Astrocyte (in vitro differentiated cells and primary cell): ENCODE measurements at regions not wholly inside any gene's neighbourhood (a gene's known extent, or its start where the extent isn't known, plus 50 kb on each side); places are given as distances from the start of the nearest gene placed in this dataset.

Experiments used
- DNase-seq: peaks from one replicate; pipeline ENCODE4 v3.0.0-alpha.2; 2010; ENCODE audit warnings: low read depth
- FAIRE-seq: peaks from 2 replicates; lab custom pipeline; 2011; peaks lifted over from hg19 to GRCh38; lab: Jason Lieb, UNC
- H2AFZ ChIP-seq: 2 replicates; pipeline ENCODE4 v1.6.0; 2012; ENCODE audit warnings: low read depth, low read length, inconsistent platforms
- H3K27ac ChIP-seq: 2 replicates; pipeline ENCODE4 v1.5.1; 2011; ENCODE audit warnings: low read depth, low read length, inconsistent platforms
- H3K27me3 ChIP-seq: 2 replicates; pipeline ENCODE4 v1.6.0; 2011; ENCODE audit warnings: low read length, inconsistent platforms; ENCODE audit not compliant: insufficient read depth
- H3K36me3 ChIP-seq: 2 replicates; pipeline ENCODE4 v1.5.1; 2011; ENCODE audit warnings: low read length, inconsistent platforms; ENCODE audit not compliant: insufficient read depth
- H3K4me1 ChIP-seq: 2 replicates; pipeline ENCODE4 v1.5.1; 2011; ENCODE audit warnings: low read length, inconsistent platforms; ENCODE audit not compliant: insufficient read depth
- H3K4me2 ChIP-seq: 2 replicates; pipeline ENCODE4 v1.6.0; 2012; ENCODE audit warnings: low read length, inconsistent platforms
- H3K4me3 ChIP-seq: 2 replicates; pipeline ENCODE4 v1.5.1; 2011; ENCODE audit warnings: low read depth, mild to moderate bottlenecking, low read length, inconsistent platforms; ENCODE audit not compliant: insufficient read depth
- H3K79me2 ChIP-seq: 2 replicates; pipeline ENCODE4 v1.6.0; 2012; ENCODE audit warnings: mild to moderate bottlenecking, low read length, inconsistent platforms; ENCODE audit not compliant: insufficient read depth
- H3K9ac ChIP-seq: 2 replicates; pipeline ENCODE4 v1.6.0; 2012; ENCODE audit warnings: mild to moderate bottlenecking, low read length, inconsistent platforms
- H3K9me3 ChIP-seq: 2 replicates; pipeline ENCODE4 v1.5.1; 2012; ENCODE audit warnings: low read depth, mild to moderate bottlenecking, low read length, inconsistent platforms; ENCODE audit not compliant: insufficient read depth
- H4K20me1 ChIP-seq: 2 replicates; pipeline ENCODE4 v1.6.0; 2012; ENCODE audit warnings: low read length, inconsistent platforms; ENCODE audit not compliant: insufficient read depth
- H3K27ac Mint-ChIP-seq: one replicate; pipeline ENCODE4 v1.8.0; 2021; ENCODE audit warnings: mild to moderate bottlenecking, mixed read lengths; ENCODE audit not compliant: unreplicated experiment
- H3K27me3 Mint-ChIP-seq: one replicate; pipeline ENCODE4 v1.8.0; 2021; ENCODE audit warnings: low read depth, mixed read lengths; ENCODE audit not compliant: unreplicated experiment
- H3K36me3 Mint-ChIP-seq: one replicate; pipeline ENCODE4 v1.8.0; 2021; ENCODE audit warnings: low read depth, mixed read lengths; ENCODE audit not compliant: unreplicated experiment
- H3K4me1 Mint-ChIP-seq: one replicate; pipeline ENCODE4 v1.8.0; 2021; ENCODE audit warnings: low read depth, mixed read lengths; ENCODE audit not compliant: unreplicated experiment
- H3K4me3 Mint-ChIP-seq: one replicate; pipeline ENCODE4 v1.8.0; 2021; ENCODE audit warnings: mild to moderate bottlenecking, moderate library complexity, mixed read lengths; ENCODE audit not compliant: unreplicated experiment
- H3K9me3 Mint-ChIP-seq: one replicate; pipeline ENCODE4 v1.8.0; 2021; ENCODE audit warnings: mild to moderate bottlenecking, mixed read lengths; ENCODE audit not compliant: unreplicated experiment
- CTCF ChIP-seq: IDR thresholded peaks from 2 replicates; pipeline ENCODE4 v1.5.1; 2011; ENCODE audit warnings: low read depth, mild to moderate bottlenecking, inconsistent platforms, low read length, moderate library complexity; ENCODE audit not compliant: insufficient read depth
- EZH2 ChIP-seq: IDR thresholded peaks from 2 replicates; pipeline ENCODE4 v1.6.1; 2012; ENCODE audit warnings: mild to moderate bottlenecking, low read length, inconsistent platforms; ENCODE audit not compliant: insufficient read depth

GRCh38 chr11:92638678-92639077, 330.8 kb upstream of the MTNR1B start:
- Histone ChIP-seq H3K4me1 (no peaks in the 10 kb centered on the region), H3K27ac (no peak overlapping the region), H4K20me1 (no peaks in the 10 kb centered on the region), H3K27me3 (no peaks in the 10 kb centered on the region), H3K79me2 (no peaks in the 10 kb centered on the region), H3K36me3 (no peaks in the 10 kb centered on the region), H3K4me2 (no peak overlapping the region), H3K4me3 (no peak overlapping the region), H3K9ac (no peak overlapping the region), H2AFZ (no peak overlapping the region), H3K9me3 (no peaks in the 10 kb centered on the region)
- TF ChIP-seq CTCF: no peak
- no peak for TF ChIP-seq EZH2
- no peaks in the 10 kb centered on the region for H3K27me3 Mint-ChIP-seq
- FAIRE-seq (no peak), DNase-seq (no peak)
- no peak overlapping the region for H3K27ac Mint-ChIP-seq
- H3K4me3 Mint-ChIP-seq: no peak overlapping the region
- no peaks in the 10 kb centered on the region for H3K9me3 Mint-ChIP-seq
- peaks cover 2% of the 10 kb centered on the region for H3K36me3 Mint-ChIP-seq
- peaks cover 7% of the 10 kb centered on the region for H3K4me1 Mint-ChIP-seq

GRCh38 chr11:92642177-92642931, 327.1 kb upstream of the MTNR1B start:
- no peaks in the 10 kb centered on the region for H3K79me2 ChIP-seq
- no peak overlapping the region for H3K4me3 Mint-ChIP-seq
- H3K27ac Mint-ChIP-seq: no peak overlapping the region
- peaks cover 5% of the 10 kb centered on the region for H3K4me1 Mint-ChIP-seq
- no peaks in the 10 kb centered on the region for H3K27me3 Mint-ChIP-seq
- TF ChIP-seq CTCF: no peak
- TF ChIP-seq EZH2: no peak
- no peaks in the 10 kb centered on the region for H3K27me3 ChIP-seq
- no peak overlapping the region for H3K4me2 ChIP-seq
- peaks cover 2% of the 10 kb centered on the region for H3K36me3 Mint-ChIP-seq
- DNase-seq: peak; percentile 9
- no peak overlapping the region for H3K27ac ChIP-seq
- H3K4me1 ChIP-seq: no peaks in the 10 kb centered on the region
- H3K4me3 ChIP-seq: no peak overlapping the region
- H3K9me3 Mint-ChIP-seq: no peaks in the 10 kb centered on the region
- peak; percentile 13 for FAIRE-seq
- no peaks in the 10 kb centered on the region for H4K20me1 ChIP-seq
- no peak overlapping the region for H3K9ac ChIP-seq
- H2AFZ ChIP-seq: no peak overlapping the region
- no peaks in the 10 kb centered on the region for H3K9me3 ChIP-seq
- H3K36me3 ChIP-seq: no peaks in the 10 kb centered on the region

- no peak for FAIRE-seq
- H4K20me1 ChIP-seq: no peaks in the 10 kb centered on the region
- Mint-ChIP-seq H3K36me3 (peaks cover 4% of the 10 kb centered on the region), H3K27me3 (no peaks in the 10 kb centered on the region), H3K4me3 (no peak overlapping the region), H3K27ac (no peak overlapping the region), H3K9me3 (no peaks in the 10 kb centered on the region), H3K4me1 (peaks cover 4% of the 10 kb centered on the region)
- no peak for DNase-seq
- no peak overlapping the region for H2AFZ ChIP-seq
- no peak overlapping the region for H3K27ac ChIP-seq
- H3K9me3 ChIP-seq: no peaks in the 10 kb centered on the region
- no peaks in the 10 kb centered on the region for H3K4me1 ChIP-seq
- no peak overlapping the region for H3K9ac ChIP-seq
- no peaks in the 10 kb centered on the region for H3K36me3 ChIP-seq
- no peak overlapping the region for H3K4me3 ChIP-seq
- H3K4me2 ChIP-seq: no peak overlapping the region
- TF ChIP-seq CTCF: no peak
- TF ChIP-seq EZH2: no peak
- H3K79me2 ChIP-seq: no peaks in the 10 kb centered on the region
- H3K27me3 ChIP-seq: no peaks in the 10 kb centered on the region
These were observed 325.6 kb upstream of the MTNR1B start for GRCh38 chr11:92643827-92644226.
